Neuron (in vitro differentiated cells): ENCODE measurements at regions not wholly inside any gene's neighbourhood (a gene's known extent, or its start where the extent isn't known, plus 50 kb on each side); places are given as distances from the start of the nearest gene placed in this dataset.

Experiments
- H2AFZ ChIP-seq: one replicate; pipeline ENCODE4 v1.6.1; 2013; ENCODE audit warnings: low read depth, mild to moderate bottlenecking, inconsistent platforms, low read length, moderate library complexity
- H3K27me3 ChIP-seq: one replicate; pipeline ENCODE4 v1.6.1; 2013; ENCODE audit warnings: low read length; ENCODE audit not compliant: insufficient read depth
- H3K36me3 ChIP-seq: one replicate; pipeline ENCODE4 v1.6.1; 2013; ENCODE audit warnings: low read length; ENCODE audit not compliant: insufficient read depth
- H3K4me1 ChIP-seq: one replicate; pipeline ENCODE4 v1.6.1; 2013; ENCODE audit warnings: low read length; ENCODE audit not compliant: insufficient read depth
- H3K4me3 ChIP-seq: 2 replicates; pipeline ENCODE4 v1.5.1; 2013; ENCODE audit warnings: mild to moderate bottlenecking, low read length, moderate library complexity
- H3K9me3 ChIP-seq: one replicate; pipeline ENCODE4 v1.6.1; 2013; ENCODE audit warnings: low read length

DNA sequence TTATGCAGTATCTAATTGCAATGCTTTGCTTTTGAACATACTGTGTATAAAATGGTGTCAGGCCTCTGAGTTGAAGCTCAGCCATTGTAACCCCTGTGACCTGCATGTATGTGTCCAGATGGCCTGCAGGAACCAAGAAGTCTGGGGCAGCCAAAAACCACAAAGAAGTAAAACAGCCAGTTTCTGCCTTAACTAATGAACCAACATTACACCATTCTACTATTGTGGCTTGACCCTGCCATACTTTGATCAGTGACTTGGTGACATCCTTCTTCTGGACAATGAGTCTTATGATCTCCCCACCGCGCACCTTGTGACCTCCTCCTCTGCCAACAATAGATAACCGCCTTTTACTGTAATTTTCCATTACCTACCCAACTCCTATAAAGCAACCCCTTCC lies 131.6 kb downstream of the CBLL2 start:
- Histone ChIP-seq H2AFZ (no peak overlapping the region), H3K36me3 (no peaks in the 10 kb centered on the region), H3K4me1 (no peaks in the 10 kb centered on the region), H3K4me3 (no peak overlapping the region), H3K9me3 (no peaks in the 10 kb centered on the region), H3K27me3 (peaks cover 2% of the 10 kb centered on the region)

DNA sequence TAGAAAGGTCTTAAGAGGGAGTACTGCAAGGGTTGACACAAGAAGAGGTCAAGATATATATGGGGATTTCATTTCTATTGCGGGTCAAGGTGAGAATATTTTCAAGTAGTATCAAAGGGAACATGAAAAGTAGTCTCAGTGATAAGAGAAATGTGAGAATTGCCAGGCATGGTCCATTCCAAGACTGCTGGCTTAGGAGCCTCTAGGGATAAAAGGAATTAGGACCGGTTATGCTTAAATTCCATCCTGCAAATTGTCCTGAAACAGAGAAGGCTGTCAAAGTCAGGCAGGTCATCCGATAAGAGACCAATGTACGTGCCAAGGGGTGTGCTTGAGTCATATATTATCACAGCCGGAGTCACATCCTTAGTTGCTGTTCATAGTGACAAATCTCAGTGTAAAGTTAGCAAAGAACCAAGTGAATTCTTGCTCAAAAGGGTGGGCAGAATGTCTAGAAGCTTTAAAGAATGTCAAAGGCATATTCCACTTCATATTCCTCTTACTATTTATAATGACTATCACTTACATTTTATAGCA lies 133.6 kb downstream of the CBLL2 start:
- no peaks in the 10 kb centered on the region for H3K9me3 ChIP-seq
- no peak overlapping the region for H2AFZ ChIP-seq
- peaks cover 2% of the 10 kb centered on the region for H3K27me3 ChIP-seq
- no peaks in the 10 kb centered on the region for H3K4me1 ChIP-seq
- H3K4me3 ChIP-seq = no peak overlapping the region
- no peaks in the 10 kb centered on the region for H3K36me3 ChIP-seq

DNA sequence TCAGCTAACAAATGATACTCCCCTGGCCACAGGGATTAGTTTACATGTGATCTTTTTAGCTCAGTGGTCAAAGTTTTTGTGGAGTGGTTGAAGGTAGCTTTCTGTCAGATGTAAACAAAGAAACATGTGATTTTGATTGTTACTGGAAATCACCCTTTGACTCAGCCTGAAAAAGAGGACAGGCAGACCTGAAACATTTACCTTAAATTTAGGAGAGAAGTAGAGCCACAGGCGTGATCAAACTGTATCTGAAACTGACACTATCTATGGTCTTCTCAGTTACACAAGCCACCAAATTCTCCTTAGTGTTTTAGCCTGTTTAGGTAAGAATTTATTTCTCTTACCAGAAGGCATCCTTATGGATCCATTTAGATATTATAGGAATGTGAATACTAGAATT lies 136.7 kb downstream of the CBLL2 start:
- Histone ChIP-seq H3K27me3 (peaks cover 2% of the 10 kb centered on the region), H3K36me3 (no peaks in the 10 kb centered on the region), H3K9me3 (no peaks in the 10 kb centered on the region)

DNA sequence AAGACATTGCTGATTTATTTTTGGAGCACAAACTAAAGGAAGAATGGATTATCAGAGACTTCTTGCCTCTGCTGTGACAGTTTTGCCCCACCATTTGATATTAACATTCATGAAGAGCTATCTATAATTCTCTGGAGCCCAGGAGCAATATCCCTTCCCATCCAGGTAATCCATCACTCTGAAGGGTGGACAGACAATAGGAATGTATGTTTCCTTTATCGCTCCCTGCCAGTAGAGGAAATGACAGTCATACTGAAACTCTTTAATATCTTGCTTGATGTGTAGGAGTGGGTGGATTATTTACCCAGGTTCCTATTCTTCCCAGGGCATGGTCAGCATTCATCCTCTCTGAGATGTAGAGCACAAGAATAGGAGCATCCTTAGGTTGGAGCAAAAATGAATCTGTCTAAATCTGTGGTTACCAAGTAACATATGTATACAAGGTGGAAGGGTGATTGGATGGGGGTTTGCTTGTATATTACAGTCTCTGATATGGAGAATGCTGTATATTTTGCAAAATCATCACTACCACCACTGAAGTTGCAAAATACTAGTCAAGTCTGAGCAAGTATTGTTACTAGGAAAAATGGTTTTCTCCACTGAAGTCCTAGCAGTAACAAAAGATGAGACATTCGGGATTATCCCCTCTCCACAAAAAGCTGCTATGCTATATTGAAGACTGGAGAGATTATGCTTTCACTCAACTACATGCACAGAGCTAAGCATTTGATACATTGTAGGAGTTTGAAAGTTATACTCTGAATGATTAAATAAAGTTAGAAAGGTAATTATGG lies 151.6 kb downstream of the CBLL2 start:
- Histone ChIP-seq H3K4me1 (no peaks in the 10 kb centered on the region), H2AFZ (no peak overlapping the region), H3K4me3 (no peak overlapping the region), H3K36me3 (no peaks in the 10 kb centered on the region), H3K9me3 (no peaks in the 10 kb centered on the region), H3K27me3 (no peaks in the 10 kb centered on the region)

More for the DNA sequence above, 136.7 kb downstream of the CBLL2 start:
- Histone ChIP-seq H2AFZ (no peak overlapping the region), H3K4me1 (no peaks in the 10 kb centered on the region), H3K4me3 (no peak overlapping the region)

DNA sequence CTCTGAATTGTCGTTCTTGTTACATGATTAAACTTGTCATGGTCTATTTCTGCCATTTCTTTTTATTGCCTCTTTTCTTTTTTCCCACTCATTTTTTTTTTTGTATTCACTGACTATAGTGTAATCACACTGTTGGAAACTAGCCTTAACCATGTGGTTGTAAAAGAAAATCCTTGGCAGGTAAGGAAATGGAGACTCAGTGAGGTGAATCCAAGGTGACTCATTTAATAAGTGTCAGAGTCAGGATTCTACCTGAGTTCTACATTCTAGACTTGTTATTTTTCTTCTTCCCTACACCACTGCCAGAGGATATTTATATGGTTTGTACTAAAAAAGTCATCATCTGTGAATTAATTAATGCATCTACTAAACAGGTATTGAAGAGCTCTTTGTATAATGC lies 152.2 kb downstream of the CBLL2 start:
- Histone ChIP-seq H2AFZ (no peak overlapping the region), H3K4me1 (no peaks in the 10 kb centered on the region), H3K9me3 (no peaks in the 10 kb centered on the region), H3K27me3 (no peaks in the 10 kb centered on the region), H3K4me3 (no peak overlapping the region), H3K36me3 (no peaks in the 10 kb centered on the region)

DNA sequence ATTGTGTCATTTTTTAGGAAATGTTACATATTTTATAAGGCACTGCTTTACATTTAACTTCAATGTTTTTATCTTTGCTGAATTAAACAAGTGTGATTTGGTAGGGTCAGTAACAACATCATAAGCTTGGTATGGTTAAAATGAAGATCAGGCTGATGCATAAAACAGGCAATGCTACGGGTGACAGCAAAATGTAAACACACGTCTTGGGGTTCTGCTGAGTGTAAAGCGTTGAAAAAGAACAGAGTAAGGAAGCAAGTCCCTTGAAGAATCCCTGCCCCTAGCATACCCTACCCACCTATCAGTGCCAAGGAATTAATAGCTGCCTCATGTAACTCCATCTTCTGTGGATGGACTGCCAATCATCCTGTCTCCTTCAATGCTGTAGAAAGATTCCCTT lies 157.0 kb downstream of the CBLL2 start:
- Histone ChIP-seq H2AFZ (no peak overlapping the region), H3K4me1 (no peaks in the 10 kb centered on the region), H3K27me3 (no peaks in the 10 kb centered on the region), H3K9me3 (no peaks in the 10 kb centered on the region), H3K36me3 (no peaks in the 10 kb centered on the region), H3K4me3 (no peak overlapping the region)

DNA sequence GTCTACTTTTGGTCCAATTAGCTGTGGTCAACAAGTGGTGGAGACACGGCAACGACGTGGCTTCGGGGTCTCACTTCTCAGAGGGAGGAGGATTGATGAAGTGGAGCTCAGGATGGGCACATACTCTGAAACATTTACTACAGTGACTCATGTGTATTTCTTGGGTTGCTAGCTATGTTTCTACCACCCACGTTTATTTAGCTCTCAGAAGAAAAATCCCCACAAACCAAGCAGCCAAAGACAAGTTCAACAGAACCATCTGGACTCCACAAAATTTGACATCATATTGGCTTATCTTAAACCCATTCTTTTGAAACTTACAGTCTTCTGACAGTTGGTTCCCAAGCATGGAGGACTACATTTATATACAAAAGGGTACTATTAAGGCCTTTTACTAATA lies 158.0 kb downstream of the CBLL2 start:
- H3K4me1 ChIP-seq = no peaks in the 10 kb centered on the region
- H3K27me3 ChIP-seq = no peaks in the 10 kb centered on the region
- H3K36me3 ChIP-seq = no peaks in the 10 kb centered on the region
- no peak overlapping the region for H2AFZ ChIP-seq
- H3K4me3 ChIP-seq = no peak overlapping the region
- H3K9me3 ChIP-seq = no peaks in the 10 kb centered on the region

DNA sequence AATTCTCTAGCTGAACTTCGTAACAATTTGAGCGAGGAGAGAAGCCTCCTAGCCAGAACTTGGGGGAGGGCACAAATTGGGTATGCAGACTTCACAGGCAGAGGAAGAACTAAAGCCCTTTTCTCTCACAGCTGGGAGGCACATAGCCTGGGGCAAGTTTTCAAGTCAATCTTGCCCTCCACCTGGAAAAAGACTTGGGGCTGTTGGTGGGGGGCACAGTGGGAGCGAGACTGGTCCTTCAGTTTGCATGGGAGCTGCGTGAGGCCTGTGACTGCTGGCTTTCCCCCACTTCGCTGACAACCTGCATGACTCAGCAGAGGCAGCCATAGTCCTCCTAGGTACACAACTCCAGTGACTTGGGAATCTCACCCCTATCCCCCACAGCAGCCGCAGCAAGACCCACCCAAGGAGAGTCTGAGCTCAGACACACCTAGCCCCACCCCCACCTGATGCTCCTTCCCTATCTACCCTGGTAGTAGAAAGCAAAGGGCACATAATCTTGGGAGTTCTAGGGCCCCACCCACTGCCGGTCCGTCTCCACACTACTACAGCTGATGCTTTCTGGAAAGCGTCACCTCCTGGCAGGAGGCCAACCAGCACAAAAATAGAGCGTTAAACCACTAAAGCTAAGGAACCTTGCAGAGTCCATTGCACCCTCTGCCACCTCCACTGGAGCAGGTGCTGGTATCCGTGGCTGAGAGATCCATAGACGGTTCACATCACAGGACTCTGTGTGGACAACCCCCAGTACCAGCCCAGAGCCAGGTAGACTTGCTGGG lies 160.8 kb downstream of the CBLL2 start:
- no peak overlapping the region for H2AFZ ChIP-seq
- H3K9me3 ChIP-seq = no peaks in the 10 kb centered on the region
- no peaks in the 10 kb centered on the region for H3K4me1 ChIP-seq
- H3K4me3 ChIP-seq = no peak overlapping the region
- H3K27me3 ChIP-seq = no peaks in the 10 kb centered on the region
- no peaks in the 10 kb centered on the region for H3K36me3 ChIP-seq

DNA sequence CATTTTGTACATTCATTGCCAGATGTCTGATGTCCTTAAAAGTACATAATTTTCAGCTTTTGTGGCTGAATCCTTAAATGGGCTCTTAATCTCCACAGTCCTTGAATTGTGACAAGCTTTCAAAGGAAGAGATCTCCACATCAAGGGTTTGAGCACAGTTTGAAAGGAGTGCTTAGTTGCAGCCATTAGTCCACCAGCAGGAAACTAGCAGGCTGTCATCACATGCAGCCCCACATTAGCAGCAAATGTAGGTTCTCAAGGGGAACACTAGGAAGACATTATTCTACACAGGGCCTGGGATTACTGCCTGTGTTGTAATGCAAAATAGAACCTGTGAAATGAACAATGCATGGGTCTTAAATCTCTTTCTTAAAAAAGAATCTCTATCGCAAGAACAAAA lies 173.2 kb downstream of the CBLL2 start:
- H3K27me3 ChIP-seq = no peaks in the 10 kb centered on the region
- no peaks in the 10 kb centered on the region for H3K36me3 ChIP-seq
- H3K9me3 ChIP-seq = no peaks in the 10 kb centered on the region
- H3K4me1 ChIP-seq = no peaks in the 10 kb centered on the region
- H3K4me3 ChIP-seq = no peak overlapping the region
- H2AFZ ChIP-seq = no peak overlapping the region

DNA sequence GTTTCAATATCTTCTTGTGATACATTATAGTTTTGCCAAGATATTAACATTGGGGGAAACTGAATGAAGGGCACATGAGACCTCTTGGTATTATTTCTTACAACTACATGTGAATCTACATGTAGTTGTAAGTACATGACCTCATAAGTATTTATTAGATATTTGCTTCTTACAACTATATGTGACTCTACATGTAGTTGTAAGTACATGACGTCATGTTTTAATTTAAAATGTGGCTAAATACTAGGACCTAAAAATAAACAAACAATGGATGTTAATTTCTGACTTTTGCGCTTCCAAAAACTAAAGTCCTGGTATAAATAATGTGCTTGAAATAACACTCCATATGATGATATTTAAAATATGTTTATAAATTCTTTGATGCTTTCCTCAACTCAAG lies 190.2 kb downstream of the CBLL2 start:
- H2AFZ ChIP-seq = no peak overlapping the region
- H3K4me3 ChIP-seq = no peak overlapping the region
- no peaks in the 10 kb centered on the region for H3K36me3 ChIP-seq
- no peaks in the 10 kb centered on the region for H3K9me3 ChIP-seq
- H3K4me1 ChIP-seq = no peaks in the 10 kb centered on the region
- no peaks in the 10 kb centered on the region for H3K27me3 ChIP-seq

DNA sequence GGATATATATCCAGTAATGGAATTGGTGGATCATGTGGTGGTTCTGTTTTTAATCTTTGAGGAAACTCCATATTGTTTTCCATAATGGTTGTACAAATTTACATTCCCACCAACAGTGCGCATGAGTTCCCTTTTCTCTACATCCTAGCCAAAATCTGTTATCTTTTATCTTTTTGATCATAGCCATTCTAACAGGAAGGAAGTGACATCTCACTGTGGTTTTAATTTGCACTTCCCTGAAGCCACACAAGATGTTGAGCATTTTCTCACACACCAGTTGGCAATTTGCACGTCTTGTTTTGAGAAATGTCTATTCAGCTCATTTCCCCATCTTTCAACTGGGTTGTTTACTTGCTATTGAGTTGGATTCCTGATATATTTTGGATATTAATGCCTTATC lies 194.9 kb downstream of the CBLL2 start:
- Histone ChIP-seq H2AFZ (no peak overlapping the region), H3K9me3 (no peaks in the 10 kb centered on the region), H3K27me3 (no peaks in the 10 kb centered on the region), H3K36me3 (no peaks in the 10 kb centered on the region), H3K4me3 (no peak overlapping the region), H3K4me1 (no peaks in the 10 kb centered on the region)

DNA sequence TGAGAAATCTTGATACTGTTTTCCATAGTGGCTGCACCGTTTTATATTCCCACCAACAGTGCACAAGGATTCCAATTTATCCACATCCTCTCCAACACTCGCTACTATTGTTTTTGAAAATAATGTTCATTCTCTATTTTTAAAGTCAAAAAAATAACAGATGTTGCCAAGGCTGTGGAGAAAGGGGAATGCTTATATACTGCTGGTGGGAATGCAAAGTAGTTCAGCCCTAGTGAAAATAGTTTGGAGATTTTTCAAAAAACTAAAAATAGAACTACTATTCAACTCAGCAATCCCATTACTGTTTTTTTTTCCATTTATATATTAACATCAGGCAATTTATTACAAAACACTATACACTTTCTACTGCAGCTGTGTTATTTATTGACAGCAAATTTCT lies 208.7 kb downstream of the CBLL2 start:
- no peaks in the 10 kb centered on the region for H3K9me3 ChIP-seq

DNA sequence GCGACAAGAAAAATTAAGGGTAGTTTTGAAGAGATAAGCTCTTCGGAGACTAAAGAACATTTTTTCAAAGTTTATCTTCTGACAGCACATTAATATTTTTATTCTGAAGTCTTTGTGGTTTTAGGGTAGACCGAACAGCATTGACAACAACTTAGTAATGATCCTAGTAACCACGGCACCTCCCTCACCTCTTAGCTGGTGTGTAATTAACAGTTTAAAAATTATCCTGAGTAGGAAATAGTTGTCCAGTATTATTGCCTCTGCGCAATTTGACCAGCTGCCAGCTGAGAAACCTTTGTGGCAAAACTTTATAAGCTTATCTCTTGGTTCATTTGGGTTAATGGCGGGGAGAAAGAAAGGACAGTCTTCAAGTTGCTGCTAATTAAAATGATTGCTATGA lies 213.6 kb downstream of the CBLL2 start:
- Histone ChIP-seq H3K27me3 (no peaks in the 10 kb centered on the region), H3K4me1 (no peaks in the 10 kb centered on the region)

More for the DNA sequence above, 208.7 kb downstream of the CBLL2 start:
- no peak overlapping the region for H3K4me3 ChIP-seq
- H3K27me3 ChIP-seq = no peaks in the 10 kb centered on the region
- H3K36me3 ChIP-seq = no peaks in the 10 kb centered on the region
- no peak overlapping the region for H2AFZ ChIP-seq
- no peaks in the 10 kb centered on the region for H3K4me1 ChIP-seq

More for the DNA sequence above, 213.6 kb downstream of the CBLL2 start:
- Histone ChIP-seq H2AFZ (no peak overlapping the region), H3K9me3 (no peaks in the 10 kb centered on the region), H3K4me3 (no peak overlapping the region), H3K36me3 (no peaks in the 10 kb centered on the region)
